Pancreas (tissue), 10 donors: ENCODE measurements at regions not wholly inside any gene's neighbourhood (a gene's known extent, or its start where the extent isn't known, plus 50 kb on each side); places are given as distances from the start of the nearest gene placed in this dataset.

Experiments
- ATAC-seq, 4 donors: fragments of 200-7000 bp; cut with Tn5 transposase; one replicate each; pipeline versions ENCODE4 v1.8.0 to v1.9.1; 2020; ENCODE audit warnings: mild to moderate bottlenecking in 4 of 4, moderate library complexity in 4 of 4
- DNase-seq, 6 donors: peaks; one replicate each; pipeline ENCODE4 v3.0.0-alpha.2; 2020
- FAIRE-seq: peaks from 2 replicates; lab custom pipeline; 2012; peaks lifted over from hg19 to GRCh38; lab: Jason Lieb, UNC
- H3K27ac ChIP-seq, 4 donors: fragments of 200-600 bp; sonication (generic); 1 replicate in 3 of 4; 2 replicates in 1 of 4; pipeline versions ENCODE4 v1.5.0 to v1.8.0; 2020
- H3K27me3 ChIP-seq, 4 donors: fragments of 200-600 bp; one replicate each; pipeline ENCODE4 v1.8.0; 2021
- H3K36me3 ChIP-seq, 3 donors: fragments of 200-600 bp; sonication (generic) in 1 of 3; one replicate each; pipeline versions ENCODE4 v1.5.0 to v1.8.0; 2020 to 2021
- H3K4me1 ChIP-seq, 3 donors: fragments of 200-600 bp; one replicate each; pipeline ENCODE4 v1.8.0; 2021
- H3K4me3 ChIP-seq, 4 donors: fragments of 200-600 bp; sonication (generic) in 2 of 4; one replicate each; pipeline versions ENCODE4 v1.5.0 to v1.8.0; 2020 to 2021
- H3K9me3 ChIP-seq, 4 donors: fragments of 200-600 bp; one replicate each; pipeline ENCODE4 v1.8.0; 2021
- CTCF ChIP-seq, 4 donors: fragments of 200-600 bp; sonication (generic) in 3 of 4; IDR thresholded peaks; one replicate each; pipeline versions ENCODE4 v1.5.0 to v1.8.0; 2021; ENCODE audit warnings: antibody characterized with exemption in 4 of 4
- WGBS, 2 donors: extraction: QIAGEN DNeasy Blood & Tissue Kit; methylation state at CpG; one replicate each; pipeline ENCODE4 v1.1.7; 2013; 5-methylcytosine and 5-hydroxymethylcytosine counted together
- intact Hi-C, 3 donors: fragments of 100-400 bp; cut with DNase I; formaldehyde crosslinking; loops; one replicate each; pipeline versions ENCODE4 v1.11.1 to v1.14.2; 2022
- donor health status: healthy with polysubstance abuse.
- donor health status: DM: no; HTN: no; CAD: no; lungs with moderate emphysema.
- donor health status: DM: no; HTN: no; CAD: no.
- donor health status: control.
- donor health status: control.
- donor health status: Bipolar disorder and iron deficiency.
- donor health status: DM: yes; HTN: yes; CAD: no.
- donor health status: DM: no; HTN: no; CAD: no.
- donor health status: DM: no; HTN: no; CAD: no.
- donor health status: DM: yes; HTN: yes; CAD: no.

- no peak for FAIRE-seq
- intact Hi-C loops, result no loop called here
Measured at GRCh38 chr15:95995375-95996168, 334.9 kb upstream of the NR2F2 start.

GRCh38 chr15:95996494-95996893, 334.0 kb upstream of the NR2F2 start:
- Histone ChIP-seq H3K36me3 (no peaks in the 10 kb centered on the region), H3K4me3 (no peak overlapping the region), H3K27ac (no peak overlapping the region), H3K9me3 (no peaks in the 10 kb centered on the region), H3K4me1 (no peaks in the 10 kb centered on the region), H3K27me3 (no peaks in the 10 kb centered on the region)
- DNase-seq, result no peak
- intact Hi-C loops, result no loop called here
- FAIRE-seq, result no peak
- no peak for ATAC-seq
- WGBS, 2 donors, result 77 to 83% methylated on average over 4 of the region's 4 CpGs
- TF ChIP-seq CTCF (IDR thresholded peaks at IDR 0.05), result no peak

More at GRCh38 chr15:95995375-95996168, 334.9 kb upstream of the NR2F2 start:
- H3K4me1 ChIP-seq, result no peaks in the 10 kb centered on the region
- H3K36me3 ChIP-seq, result no peaks in the 10 kb centered on the region
- no peaks in the 10 kb centered on the region for H3K9me3 ChIP-seq
- TF ChIP-seq CTCF (IDR thresholded peaks at IDR 0.05), result no peak
- 76 to 90% methylated on average over 5 of the region's 5 CpGs for WGBS, 2 donors
- H3K27me3 ChIP-seq, result no peaks in the 10 kb centered on the region
- H3K4me3 ChIP-seq, result no peak overlapping the region
- DNase-seq (no peak), ATAC-seq (no peak)
- no peak overlapping the region for H3K27ac ChIP-seq

GRCh38 chr15:95998935-95999334, 331.6 kb upstream of the NR2F2 start:
- Histone ChIP-seq H3K27ac (no peak overlapping the region), H3K4me1 (no peaks in the 10 kb centered on the region), H3K27me3 (no peaks in the 10 kb centered on the region), H3K9me3 (no peaks in the 10 kb centered on the region), H3K36me3 (no peaks in the 10 kb centered on the region), H3K4me3 (no peak overlapping the region)
- ATAC-seq, result no peak
- FAIRE-seq, result no peak
- WGBS, 2 donors, result 86 to 94% methylated on average over 4 of the region's 4 CpGs
- no peak for DNase-seq
- intact Hi-C loops, result no loop called here
- TF ChIP-seq CTCF (IDR thresholded peaks at IDR 0.05), result no peak

GRCh38 chr15:96002890-96003859, 327.3 kb upstream of the NR2F2 start:
- Histone ChIP-seq H3K27ac (no peak overlapping the region), H3K36me3 (no peaks in the 10 kb centered on the region), H3K4me3 (no peak overlapping the region), H3K9me3 (no peaks in the 10 kb centered on the region), H3K4me1 (no peaks in the 10 kb centered on the region), H3K27me3 (no peaks in the 10 kb centered on the region)
- no peak for FAIRE-seq
- WGBS, 2 donors, result 83 to 86% methylated on average over 5 of the region's 5 CpGs
- intact Hi-C loops, result no loop called here
- no peak for DNase-seq
- no peak for ATAC-seq
- TF ChIP-seq CTCF (IDR thresholded peaks at IDR 0.05), result no peak
